ENCODE measurements at regions not wholly inside any gene's neighbourhood (a gene's known extent, or its start where the extent isn't known, plus 50 kb on each side); places are given as distances from the start of the nearest gene placed in this dataset.

DNA sequence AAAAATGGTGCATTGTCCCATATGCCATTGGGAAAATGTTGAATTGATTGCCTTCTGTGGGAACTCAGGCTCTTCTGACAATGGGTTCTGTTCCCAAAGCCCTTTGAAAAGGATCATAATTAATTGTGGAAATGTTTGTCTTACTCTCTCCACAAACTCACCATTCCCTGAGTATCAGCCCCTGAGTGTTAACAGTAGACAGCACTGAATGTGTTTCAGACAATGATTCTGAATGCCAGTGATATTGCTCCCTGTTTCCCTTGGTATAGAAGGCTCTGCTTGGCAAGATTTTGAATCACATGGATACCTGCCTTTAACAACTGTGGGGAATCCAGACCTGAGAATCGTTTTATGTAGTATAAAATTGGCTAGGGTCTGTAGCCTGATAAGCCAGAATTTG is 1096.8 kb downstream of the ADGRL2 start:
- H3K4me1 ChIP-seq (replicated peaks in 1 of 2) = no peaks in the 10 kb centered on the region

DNA sequence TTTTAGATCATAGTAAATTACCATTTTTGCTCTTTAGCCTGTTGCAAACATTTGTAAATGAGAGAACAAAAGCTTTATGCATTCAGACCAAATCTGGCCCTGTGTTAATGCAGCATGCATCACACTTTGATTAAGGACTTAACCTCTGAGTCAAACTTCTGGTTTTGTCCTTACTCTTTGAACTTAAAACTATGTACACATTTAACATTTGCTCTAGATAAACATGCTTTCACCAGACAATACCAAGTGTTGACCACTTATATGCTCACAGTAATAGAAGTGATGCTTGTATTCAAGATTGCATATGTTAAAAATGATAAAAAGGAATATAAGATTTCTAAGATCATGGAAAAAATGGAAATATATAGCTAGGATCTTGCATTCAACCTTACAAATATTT is 1095.3 kb downstream of the ADGRL2 start:
- no peaks in the 10 kb centered on the region for H3K27me3 ChIP-seq
- H3K4me1 ChIP-seq (replicated peaks in 1 of 2) = no peaks in the 10 kb centered on the region
- H3K27ac ChIP-seq = no peak overlapping the region
- no peak overlapping the region for H3K4me3 ChIP-seq
- no peaks in the 10 kb centered on the region for H3K36me3 ChIP-seq (replicated peaks in 1 of 2)
- intact Hi-C loops (cut with DNase I) = no loop called here
- DNase-seq = no peak
- TF ChIP-seq POLR2A (IDR thresholded peaks at IDR 0.05) = no peak
- TF ChIP-seq, protein P1, sequence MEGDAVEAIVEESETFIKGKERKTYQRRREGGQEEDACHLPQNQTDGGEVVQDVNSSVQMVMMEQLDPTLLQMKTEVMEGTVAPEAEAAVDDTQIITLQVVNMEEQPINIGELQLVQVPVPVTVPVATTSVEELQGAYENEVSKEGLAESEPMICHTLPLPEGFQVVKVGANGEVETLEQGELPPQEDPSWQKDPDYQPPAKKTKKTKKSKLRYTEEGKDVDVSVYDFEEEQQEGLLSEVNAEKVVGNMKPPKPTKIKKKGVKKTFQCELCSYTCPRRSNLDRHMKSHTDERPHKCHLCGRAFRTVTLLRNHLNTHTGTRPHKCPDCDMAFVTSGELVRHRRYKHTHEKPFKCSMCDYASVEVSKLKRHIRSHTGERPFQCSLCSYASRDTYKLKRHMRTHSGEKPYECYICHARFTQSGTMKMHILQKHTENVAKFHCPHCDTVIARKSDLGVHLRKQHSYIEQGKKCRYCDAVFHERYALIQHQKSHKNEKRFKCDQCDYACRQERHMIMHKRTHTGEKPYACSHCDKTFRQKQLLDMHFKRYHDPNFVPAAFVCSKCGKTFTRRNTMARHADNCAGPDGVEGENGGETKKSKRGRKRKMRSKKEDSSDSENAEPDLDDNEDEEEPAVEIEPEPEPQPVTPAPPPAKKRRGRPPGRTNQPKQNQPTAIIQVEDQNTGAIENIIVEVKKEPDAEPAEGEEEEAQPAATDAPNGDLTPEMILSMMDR (IDR thresholded peaks at IDR 0.05) = no peak
- H3K9me3 ChIP-seq (replicated peaks in 1 of 3) = no peaks in the 10 kb centered on the region

More for the DNA sequence above, 1096.8 kb downstream of the ADGRL2 start:
- no peak for TF ChIP-seq POLR2A (IDR thresholded peaks at IDR 0.05)
- TF ChIP-seq, protein P1 (IDR thresholded peaks at IDR 0.05) = no peak
- no peaks in the 10 kb centered on the region for H3K27me3 ChIP-seq
- intact Hi-C loops (cut with DNase I) = no loop called here
- WGBS, 4 donors = 39 to 62% (median 59%) methylated on average over 1 of the region's 1 CpG
- DNase-seq = no peak
- H3K27ac ChIP-seq = no peak overlapping the region
- no peaks in the 10 kb centered on the region for H3K9me3 ChIP-seq (replicated peaks in 1 of 3)
- H3K36me3 ChIP-seq (replicated peaks in 1 of 2) = no peaks in the 10 kb centered on the region
- no peak overlapping the region for H3K4me3 ChIP-seq

DNA sequence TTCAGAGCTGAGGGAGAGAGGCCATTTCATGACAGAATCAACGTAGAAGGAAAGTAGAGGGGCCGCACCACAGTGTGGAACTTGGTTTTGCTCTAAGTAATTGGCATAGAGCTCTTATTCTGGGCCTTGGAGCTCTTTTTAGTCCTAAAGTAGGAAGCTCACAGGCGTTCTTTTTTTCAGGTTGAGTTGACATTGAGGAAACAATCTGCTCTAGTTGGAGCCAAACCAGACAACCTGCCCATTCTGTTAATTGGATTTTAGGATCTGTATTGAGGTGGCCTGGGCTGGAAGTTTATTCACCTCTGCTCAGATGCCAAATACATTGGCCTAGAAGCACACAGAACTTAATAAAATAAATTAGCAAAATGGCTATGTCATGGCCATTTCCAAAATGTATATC is 1093.9 kb downstream of the ADGRL2 start:
- H3K9me3 ChIP-seq (replicated peaks in 1 of 3) = no peaks in the 10 kb centered on the region
- intact Hi-C loops (cut with DNase I) = no loop called here
- no peaks in the 10 kb centered on the region for H3K27me3 ChIP-seq
- no peak for DNase-seq
- no peak overlapping the region for H3K27ac ChIP-seq
- 70 to 88% (median 76%) methylated on average over 3 of the region's 3 CpGs for WGBS, 4 donors
- no peaks in the 10 kb centered on the region for H3K36me3 ChIP-seq (replicated peaks in 1 of 2)
- TF ChIP-seq, protein P1 (IDR thresholded peaks at IDR 0.05) = no peak
- no peak for TF ChIP-seq POLR2A (IDR thresholded peaks at IDR 0.05)
- no peaks in the 10 kb centered on the region for H3K4me1 ChIP-seq (replicated peaks in 1 of 2)
- no peak overlapping the region for H3K4me3 ChIP-seq

DNA sequence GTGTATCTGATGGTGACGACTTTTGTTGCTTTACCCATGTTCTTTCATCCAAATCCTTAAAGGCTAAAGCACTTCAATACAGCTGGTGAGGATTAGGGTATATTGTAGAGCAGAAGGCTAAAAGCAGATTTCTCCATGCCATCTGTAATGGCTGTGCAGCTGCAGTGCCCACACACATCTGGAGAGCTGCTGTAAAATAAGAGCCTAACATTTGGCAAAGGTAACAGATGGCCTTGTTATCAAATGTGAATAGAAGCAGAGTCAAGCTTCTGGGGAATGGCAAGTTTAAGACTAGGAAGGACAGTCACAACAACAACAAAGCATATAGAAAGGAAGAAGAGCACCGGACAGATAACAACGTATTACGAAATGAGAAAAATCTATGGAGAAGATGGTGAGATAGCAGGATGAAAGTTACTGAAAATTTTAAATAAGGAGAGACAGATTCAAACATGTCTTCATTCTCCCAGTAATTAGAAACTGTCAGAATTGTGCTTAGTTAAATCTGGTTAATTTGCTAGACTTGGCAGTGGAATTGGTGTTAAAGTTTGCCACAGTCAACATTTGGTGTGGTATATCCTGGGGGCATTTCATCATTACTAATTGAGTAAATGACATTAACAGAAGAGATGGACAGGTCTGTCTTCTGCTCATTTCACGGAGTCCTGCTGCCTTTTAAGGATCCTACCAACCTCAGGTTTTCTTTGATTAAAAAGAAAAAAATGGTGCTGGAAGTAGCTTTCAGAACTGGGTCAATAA is 1093.2 kb downstream of the ADGRL2 start:
- Histone ChIP-seq H3K36me3 (replicated peaks in 1 of 2) (no peaks in the 10 kb centered on the region), H3K4me3 (no peak overlapping the region), H3K4me1 (replicated peaks in 1 of 2) (no peaks in the 10 kb centered on the region), H3K9me3 (replicated peaks in 1 of 3) (no peaks in the 10 kb centered on the region), H3K27ac (no peak overlapping the region), H3K27me3 (no peaks in the 10 kb centered on the region)
- DNase-seq = no peak
- TF ChIP-seq, protein P1 (IDR thresholded peaks at IDR 0.05) = no peak
- no peak for TF ChIP-seq POLR2A (IDR thresholded peaks at IDR 0.05)
- intact Hi-C loops (cut with DNase I) = no loop called here
- 90 to 94% (median 90%) methylated on average over 5 of the region's 5 CpGs for WGBS, 4 donors

Data from adrenal gland (tissue), 9 donors.